Endothelial cell of umbilical vein (primary cell): ENCODE measurements at regions not wholly inside any gene's neighbourhood (a gene's known extent, or its start where the extent isn't known, plus 50 kb on each side); places are given as distances from the start of the nearest gene placed in this dataset.

Experiments used
- EZH2 ChIP-seq: IDR thresholded peaks from 2 replicates; pipeline ENCODE4 v1.6.1; 2012; ENCODE audit warnings: borderline replicate concordance, low read depth, mild to moderate bottlenecking, moderate library complexity, low read length, inconsistent platforms; ENCODE audit not compliant: severe bottlenecking
- FOS ChIP-seq: IDR thresholded peaks from 2 replicates; pipeline ENCODE4 v1.6.1; 2011; ENCODE audit warnings: mild to moderate bottlenecking, low read length, moderate library complexity, borderline replicate concordance; ENCODE audit not compliant: insufficient read depth
- MAX ChIP-seq: IDR thresholded peaks from 2 replicates; pipeline ENCODE4 v1.6.1; 2011; ENCODE audit not compliant: insufficient read depth, insufficient read length
- POLR2AphosphoS5 ChIP-seq: IDR thresholded peaks from 2 replicates; pipeline ENCODE4 v1.6.1; 2012; ENCODE audit warnings: low read depth, mild to moderate bottlenecking, control low read depth, low read length, moderate library complexity; ENCODE audit not compliant: insufficient read depth
- TF ChIP-seq, protein P1 (sequence below), 2 donors: IDR thresholded peaks; 1 replicate in 1 of 2; 2 replicates in 1 of 2; pipeline ENCODE4 v1.5.1; 2011; ENCODE audit warnings: low read length in 2 of 2, mild to moderate bottlenecking in 2 of 2, moderate library complexity in 2 of 2, control low read depth in 1 of 2, inconsistent platforms in 1 of 2, low read depth in 1 of 2; ENCODE audit not compliant: insufficient read depth in 1 of 2; ENCODE audit errors: extremely low read depth in 1 of 2

- TF ChIP-seq, protein P1, sequence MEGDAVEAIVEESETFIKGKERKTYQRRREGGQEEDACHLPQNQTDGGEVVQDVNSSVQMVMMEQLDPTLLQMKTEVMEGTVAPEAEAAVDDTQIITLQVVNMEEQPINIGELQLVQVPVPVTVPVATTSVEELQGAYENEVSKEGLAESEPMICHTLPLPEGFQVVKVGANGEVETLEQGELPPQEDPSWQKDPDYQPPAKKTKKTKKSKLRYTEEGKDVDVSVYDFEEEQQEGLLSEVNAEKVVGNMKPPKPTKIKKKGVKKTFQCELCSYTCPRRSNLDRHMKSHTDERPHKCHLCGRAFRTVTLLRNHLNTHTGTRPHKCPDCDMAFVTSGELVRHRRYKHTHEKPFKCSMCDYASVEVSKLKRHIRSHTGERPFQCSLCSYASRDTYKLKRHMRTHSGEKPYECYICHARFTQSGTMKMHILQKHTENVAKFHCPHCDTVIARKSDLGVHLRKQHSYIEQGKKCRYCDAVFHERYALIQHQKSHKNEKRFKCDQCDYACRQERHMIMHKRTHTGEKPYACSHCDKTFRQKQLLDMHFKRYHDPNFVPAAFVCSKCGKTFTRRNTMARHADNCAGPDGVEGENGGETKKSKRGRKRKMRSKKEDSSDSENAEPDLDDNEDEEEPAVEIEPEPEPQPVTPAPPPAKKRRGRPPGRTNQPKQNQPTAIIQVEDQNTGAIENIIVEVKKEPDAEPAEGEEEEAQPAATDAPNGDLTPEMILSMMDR (IDR thresholded peaks at IDR 0.05; ENCODE audit: extremely low read depth in 1 of 2, insufficient read depth in 1 of 2, low read depth in 1 of 2, low read length in 2 of 2) = no peak
- TF ChIP-seq MAX = no peak
- TF ChIP-seq EZH2 = no peak
- TF ChIP-seq POLR2AphosphoS5 = no peak
- TF ChIP-seq FOS = no peak
Observed at GRCh38 chr6:144690133-144690532, 405.0 kb downstream of the UTRN start.
